Left lobe of liver (tissue), 2 donors: ENCODE measurements at regions not wholly inside any gene's neighbourhood (a gene's known extent, or its start where the extent isn't known, plus 50 kb on each side); places are given as distances from the start of the nearest gene placed in this dataset.
"Not testable (repeated sequence)": the region's sequence is repeated elsewhere in the genome, so short reads cannot be mapped to it uniquely, and the experiment has no call there.

ENCODE experiments used
- ATAC-seq: fragments of 200-7000 bp; cut with Tn5 transposase; one replicate; pipeline ENCODE4 v1.9.1; 2020; ENCODE audit warnings: mild to moderate bottlenecking, moderate library complexity
- DNase-seq: peaks from one replicate; pipeline ENCODE4 v3.0.0-alpha.2; 2020; ENCODE audit warnings: low spot score
- donor health status: DM: no; HTN: no; CAD: no; lungs with moderate emphysema.
- donor health status: DM: no; HTN: yes; CAD: no.

DNA sequence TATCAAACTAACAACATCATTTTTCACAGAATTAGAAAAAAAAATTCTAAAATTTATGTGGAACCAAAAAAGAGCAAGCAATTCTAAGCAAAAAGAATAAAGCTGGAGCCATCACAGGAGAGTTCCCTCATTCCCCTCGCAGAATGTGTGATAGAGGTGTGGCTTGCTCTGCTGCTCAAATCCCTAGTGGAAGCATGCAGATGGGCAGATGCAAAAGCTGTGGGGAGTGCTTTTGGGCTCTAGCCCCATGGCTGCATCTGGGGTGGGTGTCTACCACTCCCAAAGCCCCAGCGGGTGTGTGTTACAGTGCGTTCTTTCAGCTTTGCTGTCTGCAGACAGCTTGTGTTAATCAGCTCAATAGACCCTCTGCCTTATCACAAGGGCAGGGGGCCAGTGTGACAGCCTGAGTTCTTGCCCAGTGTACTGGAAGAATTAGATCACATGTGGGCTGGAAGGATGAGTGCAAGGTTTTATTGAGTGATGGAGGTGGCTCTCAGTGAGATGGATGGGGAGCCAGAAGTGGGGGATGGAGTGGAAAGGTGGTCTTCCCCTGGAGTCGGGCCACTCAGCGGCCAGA lies 575.9 kb upstream of the LRRN3 start:
- not testable (repeated sequence) for ATAC-seq

DNA sequence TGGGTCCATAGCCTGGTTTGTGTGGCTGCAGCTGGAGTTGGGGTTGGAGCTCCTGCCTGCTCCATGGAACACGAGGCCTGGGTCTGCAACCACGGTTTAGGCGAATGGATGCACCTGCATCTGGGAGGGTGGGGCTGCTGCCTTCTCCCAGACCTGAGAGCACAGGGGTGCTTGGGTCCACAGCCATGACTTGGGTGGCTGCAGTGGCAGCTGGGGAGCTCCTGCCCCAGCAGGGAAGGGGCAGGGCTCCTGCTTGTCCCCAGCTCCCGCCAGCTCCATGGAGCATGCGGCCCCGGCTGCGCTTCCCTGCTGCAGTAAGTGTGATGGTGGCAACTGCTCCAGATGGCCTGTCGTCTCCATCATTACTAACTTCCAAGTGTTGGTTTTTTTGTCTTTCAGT lies 571.1 kb upstream of the LRRN3 start:
- no peak for DNase-seq
- ATAC-seq, result no peak

More for the DNA sequence above, 575.9 kb upstream of the LRRN3 start:
- DNase-seq, result not testable (repeated sequence)

DNA sequence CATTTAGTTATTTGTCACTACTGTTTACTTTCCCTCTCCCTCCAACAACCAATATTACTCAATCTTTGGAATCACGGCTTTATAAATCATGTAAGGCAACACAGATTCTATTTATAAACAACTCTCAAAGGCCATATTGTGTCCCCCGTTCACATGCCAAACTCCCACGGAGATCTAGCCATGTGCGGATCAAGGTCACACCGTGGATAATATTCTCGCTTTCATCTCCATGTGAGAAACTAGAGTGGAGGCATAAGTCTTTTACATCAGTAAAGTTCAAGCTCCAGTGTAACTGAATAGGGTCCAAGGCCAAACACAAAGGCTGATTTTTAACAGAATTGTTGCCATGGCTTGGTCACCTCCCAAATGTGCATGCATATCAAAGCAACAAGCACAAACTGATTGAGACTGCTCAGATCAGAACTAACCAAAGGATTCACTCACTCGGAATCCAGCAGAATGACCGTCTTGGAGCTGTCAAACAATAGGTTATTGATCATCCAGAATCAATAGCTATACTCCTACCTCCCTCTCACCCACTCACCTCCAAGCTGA lies 569.5 kb upstream of the LRRN3 start:
- peak; percentile 47 for ATAC-seq
- DNase-seq, result peak; percentile 54

DNA sequence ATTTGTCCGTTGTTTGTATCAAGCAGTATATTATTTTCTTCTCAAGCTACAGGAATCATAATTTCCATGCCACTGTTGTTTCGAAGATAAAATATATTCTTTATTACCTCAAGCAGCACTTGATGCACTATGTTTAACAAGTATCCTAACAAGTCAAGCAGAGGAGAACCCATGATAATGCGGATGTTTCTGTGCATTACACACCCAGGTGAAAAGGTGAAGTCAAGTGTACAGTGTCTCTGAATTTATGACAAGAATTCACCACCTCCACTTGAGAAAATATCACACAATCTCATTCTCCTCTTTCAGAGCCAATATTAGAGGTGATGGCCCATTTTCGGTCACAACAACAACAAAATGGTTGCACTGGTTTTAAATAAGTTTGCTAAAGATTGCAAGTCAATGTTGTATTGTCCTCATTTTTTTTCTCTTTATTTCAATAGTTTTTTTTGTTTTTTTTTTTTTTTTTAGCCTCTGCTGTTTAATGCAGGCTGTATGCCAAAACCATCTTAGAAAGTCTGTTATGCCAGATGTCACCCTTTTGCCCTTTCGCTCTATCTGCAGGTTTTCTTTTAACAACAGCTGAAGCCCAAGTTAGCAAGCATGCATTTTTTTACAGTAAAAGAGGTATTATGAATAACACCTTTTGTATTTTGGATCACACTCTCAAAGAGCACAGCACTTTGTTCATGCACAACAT lies 568.7 kb upstream of the LRRN3 start:
- no peak for DNase-seq
- ATAC-seq, result peak; percentile 53

DNA sequence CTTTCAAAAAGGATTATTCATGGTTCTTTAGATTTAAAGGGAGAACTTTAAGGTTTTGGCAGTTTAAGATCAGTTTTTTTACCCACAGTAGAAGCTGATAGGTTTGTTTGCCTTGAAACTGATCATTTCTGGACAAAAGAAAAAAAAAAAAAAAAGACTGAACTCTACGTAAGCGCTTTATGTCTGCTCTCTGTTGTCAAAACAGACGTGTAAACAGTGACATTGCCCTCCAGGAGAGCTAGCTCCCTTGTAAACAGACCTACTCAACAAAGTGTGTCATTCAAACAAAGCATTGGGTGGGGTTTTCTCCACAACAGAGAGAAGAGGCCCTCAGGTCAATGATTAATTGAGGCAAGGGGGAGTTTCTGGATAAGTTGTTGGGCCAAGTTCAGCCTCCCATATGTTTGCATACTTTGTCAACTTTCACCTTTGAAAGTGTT lies 568.1 kb upstream of the LRRN3 start:
- peak; percentile 87 for ATAC-seq

DNA sequence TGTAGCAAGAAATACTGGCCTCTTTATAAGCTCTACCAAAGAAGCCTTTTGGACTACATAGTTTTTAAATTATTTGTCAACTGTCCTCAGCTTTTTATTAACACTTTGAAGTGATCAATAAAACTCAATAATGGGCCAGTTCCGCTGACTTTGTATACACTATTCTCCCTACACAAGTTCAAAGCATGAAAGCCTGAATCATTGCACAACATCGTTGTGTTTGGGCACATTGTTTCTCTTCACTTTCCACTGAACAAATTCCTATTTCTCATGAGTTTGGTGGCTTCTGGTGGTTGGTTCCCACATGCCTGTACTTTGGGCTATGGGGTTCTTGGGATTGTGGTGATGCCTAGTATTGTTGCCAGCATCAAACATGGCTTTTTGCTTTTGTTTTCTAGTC lies 561.8 kb upstream of the LRRN3 start:
- no peak for ATAC-seq
- no peak for DNase-seq

More for the DNA sequence above, 568.1 kb upstream of the LRRN3 start:
- peak; percentile 65 for DNase-seq

DNA sequence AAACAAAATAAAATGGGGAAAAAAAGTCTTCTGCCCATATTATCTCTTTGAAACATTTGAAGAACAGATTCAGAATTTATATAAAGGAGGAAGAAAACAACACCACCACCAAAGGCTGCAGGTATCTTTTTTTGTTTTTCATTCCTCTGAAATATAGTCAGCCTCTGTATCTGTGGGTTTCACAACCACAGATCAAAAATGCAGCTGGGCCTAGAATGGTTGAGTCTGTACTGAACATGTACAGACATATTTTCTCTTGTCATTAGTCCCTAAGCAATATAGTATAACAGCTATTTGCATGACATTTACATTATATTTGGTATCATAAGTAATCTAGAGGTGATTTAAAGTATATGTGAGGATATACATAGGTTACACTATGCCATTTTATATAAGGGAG lies 559.7 kb upstream of the LRRN3 start:
- DNase-seq (no peak), ATAC-seq (no peak)

DNA sequence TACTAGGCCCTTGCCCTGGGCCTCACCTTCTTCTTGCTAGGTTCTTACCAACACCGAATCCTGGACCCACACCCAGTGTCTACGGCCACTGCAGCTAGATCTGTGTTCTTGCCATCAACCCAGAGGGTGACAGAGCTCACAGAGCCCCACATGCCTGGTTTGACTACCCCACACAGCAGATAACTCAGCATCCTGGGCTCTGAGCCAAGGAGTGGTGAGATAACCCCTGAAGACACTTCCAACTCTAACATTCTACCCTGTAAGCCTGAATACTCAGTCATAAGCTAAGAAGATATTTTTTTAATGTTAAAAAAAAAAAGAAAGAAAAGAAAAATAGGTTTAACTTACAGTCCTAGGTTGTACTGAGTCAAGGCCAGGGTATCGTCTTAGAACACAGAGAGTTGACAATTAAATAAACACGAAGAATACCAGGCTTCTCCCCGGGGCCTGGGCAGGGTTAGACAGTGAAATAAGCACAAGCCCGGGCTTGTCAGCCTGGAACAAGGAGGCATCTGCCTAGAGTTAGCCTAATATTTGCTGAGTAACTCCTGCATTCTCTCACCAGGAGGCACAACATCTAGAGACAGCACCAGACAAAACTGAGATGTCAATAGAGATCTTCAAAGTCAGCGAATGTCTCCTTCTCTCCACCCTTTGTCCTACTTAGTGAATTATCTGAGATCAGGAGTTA lies 556.5 kb upstream of the LRRN3 start:
- DNase-seq, result no peak
- no peak for ATAC-seq

DNA sequence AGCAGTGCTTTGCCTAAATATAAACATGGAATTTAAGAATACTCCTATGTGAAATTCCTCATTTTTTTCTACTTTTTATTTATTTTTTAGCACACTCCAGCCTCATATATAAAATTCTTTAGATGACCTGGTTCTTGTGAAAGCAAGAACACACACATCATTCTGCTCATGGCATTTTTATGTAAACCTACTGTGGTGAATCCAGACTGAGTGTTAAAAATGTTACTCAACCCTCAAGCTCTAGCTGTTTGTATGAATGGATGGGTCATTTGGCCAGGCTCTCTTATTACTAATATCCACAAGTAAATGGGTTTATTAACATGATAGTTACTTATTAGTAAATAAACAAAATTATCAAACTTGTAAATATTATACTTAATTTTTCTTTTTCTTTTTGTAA lies 551.7 kb upstream of the LRRN3 start:
- no peak for DNase-seq
- no peak for ATAC-seq

DNA sequence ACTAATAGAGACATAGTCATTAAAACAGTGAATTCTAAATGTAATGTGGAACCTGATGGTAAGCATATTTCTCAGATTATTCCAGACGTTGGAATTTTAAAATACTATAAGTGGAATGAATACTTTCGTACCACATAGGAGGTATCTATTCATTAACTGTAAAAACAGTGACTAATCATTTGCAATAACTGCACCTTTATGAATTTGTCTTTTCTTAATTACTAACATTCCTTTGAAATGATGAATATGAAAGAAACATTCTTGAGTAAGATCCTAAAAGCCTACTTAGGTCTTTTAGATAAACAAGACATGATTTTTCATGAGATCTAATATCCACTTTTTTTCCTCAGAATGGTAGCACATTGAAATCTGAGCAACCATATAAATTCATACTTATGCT lies 549.0 kb upstream of the LRRN3 start:
- DNase-seq (no peak), ATAC-seq (no peak)

DNA sequence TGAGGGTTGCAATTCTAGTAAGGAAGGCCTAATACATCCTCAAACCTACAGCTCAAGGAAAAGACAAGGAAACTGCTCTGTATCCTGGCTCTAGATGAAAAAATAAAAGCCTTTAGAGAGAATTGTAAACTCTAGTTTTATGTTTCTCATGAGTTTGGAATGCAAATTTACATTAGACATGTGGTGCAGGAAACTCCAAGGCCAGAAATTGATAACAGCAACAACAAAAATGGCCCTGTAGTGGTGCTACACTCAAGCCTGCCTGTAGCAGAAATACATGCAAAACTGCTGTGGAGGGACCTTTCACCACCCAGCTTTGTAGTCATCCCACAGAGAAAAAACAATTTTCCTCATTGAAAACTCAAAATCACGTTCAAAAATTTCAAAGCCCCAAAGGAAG lies 546.7 kb upstream of the LRRN3 start:
- ATAC-seq, result no peak
- no peak for DNase-seq

DNA sequence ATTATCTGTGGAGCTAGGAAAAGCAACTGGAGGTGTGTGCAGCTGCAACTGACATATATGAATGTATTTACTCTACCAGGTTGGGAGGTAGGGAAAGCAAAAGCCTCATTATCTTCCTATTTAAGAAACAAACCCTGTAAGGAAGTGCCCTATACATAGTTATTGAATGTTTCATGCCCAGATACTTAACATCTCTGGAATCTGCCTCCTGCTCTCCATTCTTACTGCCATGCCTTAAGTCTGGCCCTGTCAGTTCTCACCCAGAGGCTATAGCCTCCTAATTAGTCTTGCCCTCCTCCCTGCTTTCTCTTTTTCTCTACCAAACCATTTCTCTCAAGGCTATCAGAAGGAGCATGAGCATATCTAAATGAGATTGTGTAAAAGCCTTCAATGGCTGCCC lies 542.6 kb upstream of the LRRN3 start:
- ATAC-seq (no peak), DNase-seq (no peak)

DNA sequence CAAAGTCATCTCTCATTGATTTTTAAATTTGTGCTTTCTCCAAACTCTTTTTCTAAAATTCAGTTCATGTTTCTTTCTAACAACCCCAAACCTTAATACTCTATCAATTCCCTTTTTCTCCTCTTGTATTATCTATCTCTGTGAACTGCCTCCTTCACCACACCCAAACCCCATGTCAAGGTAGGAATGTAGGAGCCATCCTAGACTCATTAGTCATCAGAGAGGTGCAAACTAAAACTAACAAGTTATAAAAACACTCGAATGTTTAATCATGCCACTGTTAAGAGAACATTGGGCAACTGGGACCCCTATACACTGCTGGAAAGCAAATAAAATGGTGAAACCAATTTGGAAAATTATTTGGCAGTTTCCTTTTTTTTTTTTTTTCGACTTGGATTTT lies 533.8 kb upstream of the LRRN3 start:
- ATAC-seq (no peak), DNase-seq (no peak)

DNA sequence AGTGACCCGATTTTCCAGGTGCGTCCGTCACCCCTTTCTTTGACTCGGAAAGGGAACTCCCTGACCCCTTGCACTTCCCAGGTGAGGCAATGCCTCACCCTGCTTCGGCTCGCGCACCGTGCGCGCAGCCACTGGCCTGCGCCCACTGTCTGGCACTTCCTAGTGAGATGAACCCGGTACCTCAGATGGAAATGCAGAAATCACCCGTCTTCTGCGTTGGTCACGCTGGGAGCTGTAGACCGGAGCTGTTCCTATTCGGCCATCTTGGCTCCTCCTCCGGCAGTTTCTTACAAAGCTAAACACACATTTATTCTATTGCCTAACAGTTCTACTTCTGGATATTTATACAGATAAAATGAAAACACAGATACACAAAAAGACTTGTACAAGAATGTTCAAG lies 527.6 kb upstream of the LRRN3 start:
- DNase-seq, ATAC-seq: not testable (repeated sequence)

DNA sequence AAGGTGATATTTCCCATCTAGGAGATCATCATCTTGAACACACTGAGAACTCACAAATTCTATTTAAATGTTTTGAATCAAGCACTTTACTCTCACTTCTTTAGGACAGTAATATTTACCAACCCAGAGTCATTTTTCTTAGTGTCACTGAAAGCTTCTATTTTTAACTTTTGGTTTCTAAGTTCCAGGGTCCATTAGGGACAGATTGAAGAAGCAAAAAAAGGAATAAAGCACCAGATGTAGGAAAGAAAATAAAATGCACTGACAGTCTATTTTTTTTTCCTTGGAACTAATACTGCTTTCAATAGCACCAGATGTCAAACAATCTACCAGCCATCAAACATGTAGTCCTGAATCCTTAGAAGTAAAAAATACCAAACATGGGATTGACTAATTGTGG lies 526.7 kb upstream of the LRRN3 start:
- DNase-seq, result no peak
- no peak for ATAC-seq

DNA sequence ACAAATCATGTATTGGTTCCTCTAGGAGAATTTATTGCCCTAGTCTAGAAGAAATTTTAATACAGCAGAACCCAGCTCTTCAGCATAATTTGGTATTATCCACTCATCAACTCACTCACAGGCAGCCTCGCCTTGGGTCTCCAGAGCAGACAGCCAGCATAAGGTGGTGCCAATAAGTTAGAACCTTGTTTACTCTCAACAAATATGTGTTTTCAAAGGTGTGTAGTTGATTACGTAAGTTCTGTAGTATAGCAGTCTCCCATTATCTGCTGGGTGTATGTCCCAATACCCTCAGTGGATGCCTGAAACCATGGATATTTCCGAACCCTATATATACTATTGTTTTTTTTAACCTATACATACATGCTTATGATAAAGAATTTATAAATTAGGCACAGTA lies 522.5 kb upstream of the LRRN3 start:
- no peak for DNase-seq
- ATAC-seq, result peak; percentile 47

DNA sequence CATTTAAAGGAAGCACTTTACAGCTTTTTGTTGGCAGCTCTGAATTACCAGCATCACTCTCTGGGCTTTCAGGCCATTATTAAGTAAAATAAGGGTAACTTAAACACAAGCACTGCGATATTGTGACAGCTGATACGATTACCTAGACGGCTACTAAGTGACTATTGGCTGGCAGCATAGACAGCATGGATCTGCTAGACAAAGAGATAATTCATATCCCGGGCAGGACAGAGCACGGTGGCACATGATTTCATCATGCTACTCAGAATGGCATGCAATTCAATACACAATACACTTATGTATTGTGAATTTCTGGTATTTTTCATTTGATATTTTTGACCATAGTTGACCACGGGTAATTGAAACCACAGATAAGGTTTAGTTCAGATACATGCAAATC lies 522.0 kb upstream of the LRRN3 start:
- ATAC-seq (no peak), DNase-seq (no peak)

DNA sequence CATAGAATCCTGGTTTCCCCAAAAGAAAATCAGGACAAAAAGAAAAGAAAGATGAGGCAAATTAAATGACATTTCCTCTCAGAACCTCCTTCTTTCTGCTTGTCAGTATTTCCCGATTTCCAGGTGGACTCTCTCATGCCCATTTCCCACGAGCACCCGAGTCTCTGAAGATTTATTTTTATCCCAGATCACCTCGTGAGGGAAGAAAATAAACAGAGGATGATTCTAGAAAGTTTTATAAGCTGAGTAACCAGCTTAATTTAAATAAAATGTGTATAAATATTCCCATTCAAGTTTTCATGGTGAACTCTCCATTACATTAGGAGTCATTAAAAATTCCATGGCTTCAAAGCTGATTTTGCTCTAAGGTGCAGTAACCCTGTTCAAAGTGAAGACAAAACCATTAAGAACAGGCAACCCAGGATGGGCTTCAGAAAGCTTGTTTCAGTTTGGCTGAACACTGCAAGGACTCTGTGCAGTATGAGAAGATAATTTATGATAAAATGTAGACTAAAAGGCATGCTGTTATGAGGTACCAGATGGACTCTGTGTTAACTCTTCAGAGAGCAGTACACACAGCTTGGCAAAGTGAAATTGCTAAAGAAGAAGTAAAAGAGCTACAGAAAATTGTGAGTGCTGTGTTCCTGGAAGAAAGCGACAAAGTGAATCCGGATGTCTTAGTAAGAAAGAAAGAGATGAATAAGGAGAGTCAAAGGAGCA lies 521.3 kb upstream of the LRRN3 start:
- DNase-seq (no peak), ATAC-seq (no peak)

DNA sequence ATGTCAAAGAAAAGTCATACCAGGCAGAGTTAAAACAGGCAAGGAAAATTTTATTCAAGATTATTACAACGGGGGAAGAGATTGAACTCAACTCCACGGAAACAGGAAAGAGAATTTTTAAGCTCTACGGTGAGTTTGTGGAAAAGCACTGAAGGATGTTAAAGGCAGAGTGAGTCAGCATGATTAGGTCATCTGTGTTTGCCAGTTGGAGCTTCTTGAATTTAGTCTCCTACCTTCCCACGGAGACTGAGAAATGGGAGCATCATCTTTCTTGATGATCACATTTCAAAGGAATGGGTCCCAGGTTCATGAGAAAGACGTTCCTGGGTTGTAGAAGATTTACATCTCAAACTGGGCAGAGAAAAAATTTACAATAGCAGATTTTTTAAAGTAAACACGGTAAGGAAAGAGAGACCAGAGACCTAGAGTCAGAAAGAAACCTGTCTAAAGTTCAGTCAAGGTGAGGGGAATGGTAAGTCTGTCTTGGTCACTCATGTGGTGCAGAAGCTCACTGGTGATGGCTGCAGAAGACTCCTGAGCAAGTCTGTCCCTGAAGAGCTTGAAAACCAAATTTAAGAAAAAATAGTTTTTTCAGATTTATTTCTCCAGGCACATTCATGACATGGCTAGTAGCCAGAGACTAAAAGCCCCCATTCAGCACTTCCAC lies 516.9 kb upstream of the LRRN3 start:
- no peak for ATAC-seq

DNA sequence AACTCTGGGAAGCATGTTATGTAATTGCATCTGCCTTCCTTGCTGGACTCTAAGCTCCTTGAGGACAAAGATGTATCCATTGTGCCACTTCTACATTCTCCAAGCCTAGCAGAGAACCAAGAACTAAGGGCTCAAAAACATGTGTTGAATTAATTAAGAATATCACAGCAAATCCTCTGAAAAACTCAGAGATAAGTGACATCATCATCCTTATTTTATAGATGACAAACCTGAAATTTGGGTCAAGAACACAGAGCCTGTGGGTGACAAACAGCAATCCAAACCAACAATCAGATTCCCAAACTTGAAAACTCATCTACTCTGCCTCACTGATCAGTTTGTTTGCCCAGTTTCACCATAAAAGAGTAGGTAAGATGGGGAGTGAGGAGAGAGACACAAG lies 503.6 kb upstream of the LRRN3 start:
- ATAC-seq (no peak), DNase-seq (no peak)

More for the DNA sequence above, 516.9 kb upstream of the LRRN3 start:
- no peak for DNase-seq

DNA sequence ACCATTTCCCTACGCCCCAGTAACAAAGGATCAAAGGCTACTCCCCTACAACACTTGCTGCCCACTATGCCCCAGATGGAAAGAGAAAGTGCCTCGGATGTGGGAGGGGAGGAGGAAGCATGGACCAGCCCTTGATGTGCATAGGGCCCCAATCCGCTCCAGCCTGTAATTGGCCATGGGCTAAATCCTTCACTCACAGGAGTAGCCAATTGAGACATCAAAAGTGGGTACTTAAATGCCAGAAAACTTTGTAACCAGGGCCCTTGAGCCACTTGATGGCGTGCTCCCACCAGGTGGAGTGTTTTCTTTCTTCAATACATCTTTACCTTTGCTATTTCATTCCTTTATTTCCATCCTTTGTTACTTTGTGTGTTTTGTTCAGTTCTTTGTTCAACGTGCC lies 500.5 kb upstream of the LRRN3 start:
- DNase-seq (no peak), ATAC-seq (no peak)
